ENCODE measurements at regions not wholly inside any gene's neighbourhood (a gene's known extent, or its start where the extent isn't known, plus 50 kb on each side); places are given as distances from the start of the nearest gene placed in this dataset.

DNA sequence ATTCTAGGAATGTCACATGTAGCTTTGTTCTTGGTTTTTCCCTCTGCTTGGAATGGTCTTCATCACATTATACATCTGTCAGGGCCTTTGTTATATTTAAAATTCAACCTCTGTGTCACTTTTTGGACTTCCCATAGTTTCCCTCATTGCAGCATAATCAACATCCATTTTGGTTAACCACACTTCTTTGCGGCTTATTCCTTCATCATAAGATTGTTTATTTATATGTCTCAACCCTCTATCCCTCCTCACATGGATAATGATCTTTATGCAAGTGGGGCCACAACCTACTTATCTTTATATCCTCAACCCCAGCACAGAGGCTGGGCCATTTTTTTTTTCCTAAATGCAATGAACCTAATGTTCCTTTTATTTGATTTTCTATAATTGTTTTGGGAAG, 260.0 kb upstream of the THBS1 start:
- no peaks in the 10 kb centered on the region for H3K4me1 ChIP-seq (ENCODE audit: control insufficient read depth in 5 of 5, insufficient read depth in 5 of 5, low read length in 5 of 5)
- no peak overlapping the region for H3K9ac ChIP-seq (ENCODE audit: insufficient read depth in 1 of 2, low read length in 2 of 2)
- no peak overlapping the region for H3K4me3 ChIP-seq
- ATAC-seq (ENCODE audit: insufficient read depth, low FRiP score), result no peak
- TF ChIP-seq, protein P1, sequence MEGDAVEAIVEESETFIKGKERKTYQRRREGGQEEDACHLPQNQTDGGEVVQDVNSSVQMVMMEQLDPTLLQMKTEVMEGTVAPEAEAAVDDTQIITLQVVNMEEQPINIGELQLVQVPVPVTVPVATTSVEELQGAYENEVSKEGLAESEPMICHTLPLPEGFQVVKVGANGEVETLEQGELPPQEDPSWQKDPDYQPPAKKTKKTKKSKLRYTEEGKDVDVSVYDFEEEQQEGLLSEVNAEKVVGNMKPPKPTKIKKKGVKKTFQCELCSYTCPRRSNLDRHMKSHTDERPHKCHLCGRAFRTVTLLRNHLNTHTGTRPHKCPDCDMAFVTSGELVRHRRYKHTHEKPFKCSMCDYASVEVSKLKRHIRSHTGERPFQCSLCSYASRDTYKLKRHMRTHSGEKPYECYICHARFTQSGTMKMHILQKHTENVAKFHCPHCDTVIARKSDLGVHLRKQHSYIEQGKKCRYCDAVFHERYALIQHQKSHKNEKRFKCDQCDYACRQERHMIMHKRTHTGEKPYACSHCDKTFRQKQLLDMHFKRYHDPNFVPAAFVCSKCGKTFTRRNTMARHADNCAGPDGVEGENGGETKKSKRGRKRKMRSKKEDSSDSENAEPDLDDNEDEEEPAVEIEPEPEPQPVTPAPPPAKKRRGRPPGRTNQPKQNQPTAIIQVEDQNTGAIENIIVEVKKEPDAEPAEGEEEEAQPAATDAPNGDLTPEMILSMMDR (IDR thresholded peaks at IDR 0.05; ENCODE audit: control extremely low read depth, extremely low read depth), result no peak
- no peaks in the 10 kb centered on the region for H3K36me3 ChIP-seq (ENCODE audit: control insufficient read depth in 4 of 4, insufficient read depth in 4 of 4, low read length in 4 of 4)
- no peak overlapping the region for H3K27ac ChIP-seq (ENCODE audit: low read depth in 1 of 2, low read length in 1 of 2)
- no peak for DNase-seq
- H3K9me3 ChIP-seq (ENCODE audit: control insufficient read depth in 4 of 4, insufficient read depth in 3 of 4, low read length in 3 of 4), result peaks cover 0 to 6% (median 3%) of the 10 kb centered on the region in 4 donors
- 100% methylated on average over 1 of the region's 1 CpG for WGBS, 2 donors
- no peaks in the 10 kb centered on the region for H3K27me3 ChIP-seq (ENCODE audit: control insufficient read depth in 3 of 3, insufficient read depth in 3 of 3, low read length in 2 of 3)

DNA sequence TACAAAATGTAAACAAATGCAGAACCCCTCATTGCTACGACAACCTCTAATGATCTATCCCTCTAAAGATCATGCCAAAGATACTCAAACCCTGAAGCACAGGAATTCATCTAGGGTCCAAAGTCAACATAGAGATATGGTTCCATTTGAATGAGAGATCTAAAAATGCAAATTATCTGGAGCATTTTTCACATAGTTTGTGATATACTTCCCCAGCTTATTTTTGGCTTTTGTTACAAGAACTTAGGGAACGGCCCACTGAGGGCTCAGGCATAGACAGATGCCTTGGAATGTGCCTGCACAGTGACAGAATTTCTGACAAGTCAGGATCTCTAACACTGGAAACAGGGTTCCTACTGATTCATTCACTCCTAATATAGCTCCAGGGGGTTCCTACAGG, 258.9 kb upstream of the THBS1 start:
- 79 to 83% methylated on average over 2 of the region's 2 CpGs for WGBS, 2 donors
- Histone ChIP-seq H3K4me3 (no peak overlapping the region), H3K27ac (ENCODE audit: low read depth in 1 of 2, low read length in 1 of 2) (no peak overlapping the region), H3K9ac (ENCODE audit: insufficient read depth in 1 of 2, low read length in 2 of 2) (no peak overlapping the region), H3K4me1 (ENCODE audit: control insufficient read depth in 5 of 5, insufficient read depth in 5 of 5, low read length in 5 of 5) (no peaks in the 10 kb centered on the region), H3K27me3 (ENCODE audit: control insufficient read depth in 3 of 3, insufficient read depth in 3 of 3, low read length in 2 of 3) (no peaks in the 10 kb centered on the region), H3K36me3 (ENCODE audit: control insufficient read depth in 4 of 4, insufficient read depth in 4 of 4, low read length in 4 of 4) (no peaks in the 10 kb centered on the region), H3K9me3 (ENCODE audit: control insufficient read depth in 4 of 4, insufficient read depth in 3 of 4, low read length in 3 of 4) (peaks cover 0 to 6% (median 3%) of the 10 kb centered on the region in 4 donors)
- TF ChIP-seq, protein P1 (IDR thresholded peaks at IDR 0.05; ENCODE audit: control extremely low read depth, extremely low read depth), result no peak
- no peak for DNase-seq
- ATAC-seq (ENCODE audit: insufficient read depth, low FRiP score), result no peak

GRCh38 chr15:39323157-39323556, 257.7 kb upstream of the THBS1 start:
- Histone ChIP-seq H3K4me3 (no peak overlapping the region), H3K4me1 (ENCODE audit: control insufficient read depth in 5 of 5, insufficient read depth in 5 of 5, low read length in 5 of 5) (no peaks in the 10 kb centered on the region), H3K9ac (ENCODE audit: insufficient read depth in 1 of 2, low read length in 2 of 2) (no peak overlapping the region), H3K36me3 (ENCODE audit: control insufficient read depth in 4 of 4, insufficient read depth in 4 of 4, low read length in 4 of 4) (no peaks in the 10 kb centered on the region), H3K9me3 (ENCODE audit: control insufficient read depth in 4 of 4, insufficient read depth in 3 of 4, low read length in 3 of 4) (peaks cover 0 to 6% (median 3%) of the 10 kb centered on the region in 4 donors), H3K27ac (ENCODE audit: low read depth in 1 of 2, low read length in 1 of 2) (no peak overlapping the region), H3K27me3 (ENCODE audit: control insufficient read depth in 3 of 3, insufficient read depth in 3 of 3, low read length in 2 of 3) (no peaks in the 10 kb centered on the region)
- ATAC-seq (ENCODE audit: insufficient read depth, low FRiP score), result no peak
- TF ChIP-seq, protein P1 (IDR thresholded peaks at IDR 0.05; ENCODE audit: control extremely low read depth, extremely low read depth), result no peak
- no peak for DNase-seq

- ATAC-seq (ENCODE audit: insufficient read depth, low FRiP score), result no peak
These were observed 257.2 kb upstream of the THBS1 start for GRCh38 chr15:39323706-39324105.

More at GRCh38 chr15:39323706-39324105, 257.2 kb upstream of the THBS1 start:
- Histone ChIP-seq H3K9ac (ENCODE audit: insufficient read depth in 1 of 2, low read length in 2 of 2) (no peak overlapping the region), H3K9me3 (ENCODE audit: control insufficient read depth in 4 of 4, insufficient read depth in 3 of 4, low read length in 3 of 4) (peaks cover 0 to 6% (median 3%) of the 10 kb centered on the region in 4 donors), H3K4me3 (no peak overlapping the region), H3K4me1 (ENCODE audit: control insufficient read depth in 5 of 5, insufficient read depth in 5 of 5, low read length in 5 of 5) (no peaks in the 10 kb centered on the region), H3K27ac (ENCODE audit: low read depth in 1 of 2, low read length in 1 of 2) (no peak overlapping the region), H3K36me3 (ENCODE audit: control insufficient read depth in 4 of 4, insufficient read depth in 4 of 4, low read length in 4 of 4) (no peaks in the 10 kb centered on the region), H3K27me3 (ENCODE audit: control insufficient read depth in 3 of 3, insufficient read depth in 3 of 3, low read length in 2 of 3) (no peaks in the 10 kb centered on the region)
- 95 to 97% methylated on average over 3 of the region's 3 CpGs for WGBS, 2 donors
- no peak for DNase-seq
- TF ChIP-seq, protein P1 (IDR thresholded peaks at IDR 0.05; ENCODE audit: control extremely low read depth, extremely low read depth), result no peak
